ENCODE measurements at regions not wholly inside any gene's neighbourhood (a gene's known extent, or its start where the extent isn't known, plus 50 kb on each side); places are given as distances from the start of the nearest gene placed in this dataset.

- ChIA-PET CTCF (no interaction called here), POLR2A (no interaction called here)
- ATAC-seq (no peak), DNase-seq (ENCODE audit: low read depth, low spot score) (no peak)
- in situ Hi-C loops (cut with HindIII; ENCODE audit: low pct_unique_long_range_greater_than_20kb, low sequenced_read_pairs) (no loop called here), intact Hi-C loops (cut with micrococcal nuclease; ENCODE audit: unreplicated experiment) (no loop called here)
- Histone ChIP-seq H3K36me3 (ENCODE audit: control insufficient read depth, insufficient read depth, low read length) (no peaks in the 10 kb centered on the region), H3K9me3 (ENCODE audit: control insufficient read depth, insufficient read depth, low read depth, low read length) (no peaks in the 10 kb centered on the region), H3K4me1 (ENCODE audit: control insufficient read depth, insufficient read depth, low read length) (no peaks in the 10 kb centered on the region), H3K4me3 (ENCODE audit: low read depth in 2 of 2, low read length in 2 of 2) (no peak overlapping the region), H3K27me3 (ENCODE audit: control insufficient read depth, insufficient read depth, low read length) (no peaks in the 10 kb centered on the region), H3K27ac (ENCODE audit: low read length) (no peak overlapping the region)
- TF ChIP-seq, protein P1, sequence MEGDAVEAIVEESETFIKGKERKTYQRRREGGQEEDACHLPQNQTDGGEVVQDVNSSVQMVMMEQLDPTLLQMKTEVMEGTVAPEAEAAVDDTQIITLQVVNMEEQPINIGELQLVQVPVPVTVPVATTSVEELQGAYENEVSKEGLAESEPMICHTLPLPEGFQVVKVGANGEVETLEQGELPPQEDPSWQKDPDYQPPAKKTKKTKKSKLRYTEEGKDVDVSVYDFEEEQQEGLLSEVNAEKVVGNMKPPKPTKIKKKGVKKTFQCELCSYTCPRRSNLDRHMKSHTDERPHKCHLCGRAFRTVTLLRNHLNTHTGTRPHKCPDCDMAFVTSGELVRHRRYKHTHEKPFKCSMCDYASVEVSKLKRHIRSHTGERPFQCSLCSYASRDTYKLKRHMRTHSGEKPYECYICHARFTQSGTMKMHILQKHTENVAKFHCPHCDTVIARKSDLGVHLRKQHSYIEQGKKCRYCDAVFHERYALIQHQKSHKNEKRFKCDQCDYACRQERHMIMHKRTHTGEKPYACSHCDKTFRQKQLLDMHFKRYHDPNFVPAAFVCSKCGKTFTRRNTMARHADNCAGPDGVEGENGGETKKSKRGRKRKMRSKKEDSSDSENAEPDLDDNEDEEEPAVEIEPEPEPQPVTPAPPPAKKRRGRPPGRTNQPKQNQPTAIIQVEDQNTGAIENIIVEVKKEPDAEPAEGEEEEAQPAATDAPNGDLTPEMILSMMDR (IDR thresholded peaks at IDR 0.05), result no peak
- TF ChIP-seq POLR2AphosphoS5 (IDR thresholded peaks at IDR 0.05; ENCODE audit: low read depth, low read length), result no peak
- TF ChIP-seq TCF7L2 (IDR thresholded peaks at IDR 0.05; ENCODE audit: low read depth, low read length), result no peak
- TF ChIP-seq, protein P2, sequence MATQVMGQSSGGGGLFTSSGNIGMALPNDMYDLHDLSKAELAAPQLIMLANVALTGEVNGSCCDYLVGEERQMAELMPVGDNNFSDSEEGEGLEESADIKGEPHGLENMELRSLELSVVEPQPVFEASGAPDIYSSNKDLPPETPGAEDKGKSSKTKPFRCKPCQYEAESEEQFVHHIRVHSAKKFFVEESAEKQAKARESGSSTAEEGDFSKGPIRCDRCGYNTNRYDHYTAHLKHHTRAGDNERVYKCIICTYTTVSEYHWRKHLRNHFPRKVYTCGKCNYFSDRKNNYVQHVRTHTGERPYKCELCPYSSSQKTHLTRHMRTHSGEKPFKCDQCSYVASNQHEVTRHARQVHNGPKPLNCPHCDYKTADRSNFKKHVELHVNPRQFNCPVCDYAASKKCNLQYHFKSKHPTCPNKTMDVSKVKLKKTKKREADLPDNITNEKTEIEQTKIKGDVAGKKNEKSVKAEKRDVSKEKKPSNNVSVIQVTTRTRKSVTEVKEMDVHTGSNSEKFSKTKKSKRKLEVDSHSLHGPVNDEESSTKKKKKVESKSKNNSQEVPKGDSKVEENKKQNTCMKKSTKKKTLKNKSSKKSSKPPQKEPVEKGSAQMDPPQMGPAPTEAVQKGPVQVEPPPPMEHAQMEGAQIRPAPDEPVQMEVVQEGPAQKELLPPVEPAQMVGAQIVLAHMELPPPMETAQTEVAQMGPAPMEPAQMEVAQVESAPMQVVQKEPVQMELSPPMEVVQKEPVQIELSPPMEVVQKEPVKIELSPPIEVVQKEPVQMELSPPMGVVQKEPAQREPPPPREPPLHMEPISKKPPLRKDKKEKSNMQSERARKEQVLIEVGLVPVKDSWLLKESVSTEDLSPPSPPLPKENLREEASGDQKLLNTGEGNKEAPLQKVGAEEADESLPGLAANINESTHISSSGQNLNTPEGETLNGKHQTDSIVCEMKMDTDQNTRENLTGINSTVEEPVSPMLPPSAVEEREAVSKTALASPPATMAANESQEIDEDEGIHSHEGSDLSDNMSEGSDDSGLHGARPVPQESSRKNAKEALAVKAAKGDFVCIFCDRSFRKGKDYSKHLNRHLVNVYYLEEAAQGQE (IDR thresholded peaks at IDR 0.05; ENCODE audit: insufficient read depth in 1 of 2, low read depth in 2 of 2, low read length in 1 of 2), result no peak
- no TSS peak for BruUV-seq (replicated peaks)
Observed at GRCh38 chr5:23319901-23320300, 187.5 kb upstream of the PRDM9 start.

DNA sequence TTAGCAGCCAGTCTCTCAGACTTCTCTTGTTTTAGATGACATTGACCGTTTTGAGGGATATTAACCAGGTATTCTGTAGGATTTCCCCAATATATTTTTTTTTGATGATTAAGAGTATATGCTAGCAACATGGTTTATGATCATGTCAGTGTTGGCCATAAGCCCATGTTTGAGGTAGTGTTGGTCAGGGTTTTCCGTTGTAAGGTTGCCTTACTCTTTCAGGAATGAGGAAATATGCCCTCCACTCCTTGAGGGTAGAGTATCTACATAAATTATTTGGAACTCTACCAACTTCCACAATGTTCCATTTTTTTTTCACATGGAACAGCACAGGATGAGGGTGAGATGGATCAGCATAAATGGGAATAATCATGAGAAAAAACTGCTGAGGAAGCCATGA lies 188.4 kb upstream of the PRDM9 start:
- CTCF ChIA-PET, result no interaction called here
- intact Hi-C loops (cut with micrococcal nuclease; ENCODE audit: unreplicated experiment) (no loop called here), in situ Hi-C loops (cut with HindIII; ENCODE audit: low pct_unique_long_range_greater_than_20kb, low sequenced_read_pairs) (no loop called here)
- H3K4me1 ChIP-seq (ENCODE audit: control insufficient read depth, insufficient read depth, low read length), result no peaks in the 10 kb centered on the region
- H3K36me3 ChIP-seq (ENCODE audit: control insufficient read depth, insufficient read depth, low read length), result no peaks in the 10 kb centered on the region
- DNase-seq (ENCODE audit: low read depth, low spot score), result no peak
- no peak overlapping the region for H3K27ac ChIP-seq (ENCODE audit: low read length)
- H3K27me3 ChIP-seq (ENCODE audit: control insufficient read depth, insufficient read depth, low read length), result no peaks in the 10 kb centered on the region
- TF ChIP-seq TCF7L2 (IDR thresholded peaks at IDR 0.05; ENCODE audit: low read depth, low read length) (no peak), POLR2AphosphoS5 (IDR thresholded peaks at IDR 0.05; ENCODE audit: low read depth, low read length) (no peak), SIN3A (IDR thresholded peaks at IDR 0.05; ENCODE audit: borderline replicate concordance, insufficient read depth, low read depth, low read length) (no peak)
- TF ChIP-seq, protein P1 (IDR thresholded peaks at IDR 0.05), result no peak
- TF ChIP-seq, protein P2 (IDR thresholded peaks at IDR 0.05; ENCODE audit: insufficient read depth in 1 of 2, low read depth in 2 of 2, low read length in 1 of 2), result no peak
- BruUV-seq (replicated peaks), result no TSS peak
- H3K4me3 ChIP-seq (ENCODE audit: low read depth in 2 of 2, low read length in 2 of 2), result no peak overlapping the region
- ATAC-seq, result no peak
- POLR2A ChIA-PET, result no interaction called here
- H3K9me3 ChIP-seq (ENCODE audit: control insufficient read depth, insufficient read depth, low read depth, low read length), result no peaks in the 10 kb centered on the region
